Stomach (tissue), 8 donors: ENCODE measurements at regions not wholly inside any gene's neighbourhood (a gene's known extent, or its start where the extent isn't known, plus 50 kb on each side); places are given as distances from the start of the nearest gene placed in this dataset.

Experiments used
- DNase-seq, 2 donors: peaks; one replicate each; pipeline versions ENCODE4 v3.0.0 to v3.0.0-alpha.2; 2013 to 2019
- H3K27ac ChIP-seq, 5 donors: fragments of 200-600 bp in 4 of 5; sonication (generic) in 4 of 5; one replicate each; pipeline ENCODE4 v1.5.1; 2013 to 2019; ENCODE audit warnings: mild to moderate bottlenecking in 1 of 5, moderate library complexity in 1 of 5
- H3K27me3 ChIP-seq, 3 donors: fragments of 200-600 bp; sonication (generic); one replicate each; pipeline ENCODE4 v1.5.1; 2017 to 2019; ENCODE audit warnings: mixed run types in 1 of 3
- H3K36me3 ChIP-seq, 4 donors: fragments of 200-600 bp; sonication (generic); 1 replicate in 3 of 4; 2 replicates in 1 of 4; pipeline ENCODE4 v1.5.1; 2016 to 2019
- H3K4me1 ChIP-seq, 4 donors: fragments of 200-600 bp; sonication (generic); one replicate each; pipeline ENCODE4 v1.5.1; 2016 to 2019
- H3K4me3 ChIP-seq, 4 donors: fragments of 200-600 bp; sonication (generic) in 3 of 4; one replicate each; pipeline ENCODE4 v1.5.1; 2016 to 2019; ENCODE audit warnings: mild to moderate bottlenecking in 1 of 4
- H3K9me3 ChIP-seq, 4 donors: fragments of 200-600 bp; sonication (generic); one replicate each; pipeline ENCODE4 v1.5.1; 2016 to 2019
- CTCF ChIP-seq, 7 experiments: fragments of 450-650 bp in 4 of 7; fragments of 200-600 bp in 3 of 7; sonication (generic) in 3 of 7; IDR thresholded peaks; one replicate each; pipeline ENCODE4 v1.5.1; 2016 to 2019; ENCODE audit warnings: antibody characterized with exemption in 7 of 7, control low read depth in 2 of 7, mild to moderate bottlenecking in 1 of 7
- EP300 ChIP-seq: sonication (generic); formaldehyde crosslinking; IDR thresholded peaks from one replicate; pipeline ENCODE4 v1.6.1; 2017; ENCODE audit warnings: antibody characterized with exemption
- POLR2A ChIP-seq, 4 donors: fragments of 450-650 bp; IDR thresholded peaks; one replicate each; pipeline ENCODE4 v1.6.1; 2016; ENCODE audit warnings: antibody characterized with exemption in 4 of 4, control low read depth in 2 of 4, mild to moderate bottlenecking in 1 of 4, moderate library complexity in 1 of 4
- POLR2AphosphoS5 ChIP-seq, 3 donors: sonication (generic); formaldehyde crosslinking; IDR thresholded peaks; one replicate each; pipeline ENCODE4 v1.6.1; 2016; ENCODE audit warnings: antibody characterized with exemption in 3 of 3
- WGBS, 5 donors: extraction: QIAGEN DNeasy Blood & Tissue Kit in 3 of 5; methylation state at CpG; one replicate each; pipeline versions ENCODE4 v1.1.5 to v1.1.7; 2013 to 2018; 5-methylcytosine and 5-hydroxymethylcytosine counted together
- intact Hi-C: fragments of 100-400 bp; cut with DNase I; formaldehyde crosslinking; loops from one replicate; pipeline ENCODE4 v1.15.1; 2023; ENCODE audit warnings: low total_unique reads
- donor health status: healthy with polysubstance abuse.
- donor health status: Bipolar disorder and iron deficiency.
- donor health status: healthy.

GRCh38 chr11:71075871-71076420 lies 176.4 kb downstream of the SHANK2 start:
- H3K27me3 ChIP-seq = no peaks in the 10 kb centered on the region
- H3K36me3 ChIP-seq = peaks cover 0 to 9% (median 2%) of the 10 kb centered on the region in 4 donors
- H3K9me3 ChIP-seq = peaks cover 0 to 5% (median 0%) of the 10 kb centered on the region in 4 donors
- no peak for TF ChIP-seq POLR2A (IDR thresholded peaks at IDR 0.05)
- no peak for TF ChIP-seq EP300
- TF ChIP-seq CTCF (IDR thresholded peaks at IDR 0.05) = no peak
- no peak for TF ChIP-seq POLR2AphosphoS5 (IDR thresholded peaks at IDR 0.05)
- DNase-seq = no peak
- WGBS, 5 donors = 68 to 79% (median 77%) methylated on average over 7 to 10 of the region's 10 CpGs
- H3K4me1 ChIP-seq = no peaks in the 10 kb centered on the region
- intact Hi-C loops = no loop called here
- H3K4me3 ChIP-seq = no peak overlapping the region
- no peak overlapping the region for H3K27ac ChIP-seq

- intact Hi-C loops = no loop called here
- WGBS, 5 donors = 92 to 100% (median 96%) methylated on average over 4 to 14 of the region's 14 CpGs
- Histone ChIP-seq H3K4me1 (no peaks in the 10 kb centered on the region), H3K27me3 (no peaks in the 10 kb centered on the region), H3K27ac (no peak overlapping the region), H3K4me3 (no peak overlapping the region), H3K9me3 (peaks cover 0 to 5% (median 0%) of the 10 kb centered on the region in 4 donors), H3K36me3 (peaks cover 0 to 9% (median 2%) of the 10 kb centered on the region in 4 donors)
- TF ChIP-seq EP300 (no peak), POLR2A (IDR thresholded peaks at IDR 0.05) (no peak), POLR2AphosphoS5 (IDR thresholded peaks at IDR 0.05) (no peak), CTCF (IDR thresholded peaks at IDR 0.05) (no peak)
- DNase-seq = no peak
Measured at GRCh38 chr11:71075116-71075720, 177.2 kb downstream of the SHANK2 start.

DNA sequence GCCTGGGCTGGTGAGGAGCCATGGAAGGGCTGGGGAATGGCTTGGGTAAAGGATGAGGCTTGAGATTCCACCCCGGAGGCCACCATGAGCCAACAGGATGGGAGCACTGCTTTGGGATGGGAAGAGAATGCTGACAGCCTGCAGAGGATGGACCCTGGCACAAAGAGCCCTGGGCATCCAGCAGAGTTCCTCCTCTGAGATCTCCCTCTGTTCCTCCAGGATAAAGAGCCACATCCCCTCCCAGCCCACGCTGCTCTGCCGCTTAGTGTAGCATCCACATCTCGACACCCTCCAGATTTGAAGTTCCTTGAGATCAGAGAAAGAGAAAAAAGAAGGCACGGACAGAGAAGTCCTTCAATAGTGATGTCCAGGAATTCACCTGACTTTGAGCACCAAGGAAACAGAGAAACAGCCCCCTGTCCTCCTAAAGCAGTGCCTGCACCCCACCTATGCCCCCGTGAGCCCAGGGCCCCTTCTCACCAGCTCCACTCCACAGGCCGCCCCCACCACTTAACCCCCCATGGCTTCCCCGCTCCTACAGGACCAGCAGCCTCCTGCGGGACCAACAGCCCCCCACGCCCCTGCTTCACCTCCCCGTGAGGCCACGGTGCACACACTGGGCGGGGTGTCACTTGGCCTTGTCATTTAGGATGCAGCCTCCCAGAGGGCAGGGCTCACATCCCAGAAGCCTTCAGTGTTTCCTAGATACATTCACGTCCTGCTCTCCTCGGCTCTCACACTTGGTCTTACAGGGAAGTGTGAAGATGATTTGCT lies 180.5 kb downstream of the SHANK2 start:
- Histone ChIP-seq H3K27ac (no peak overlapping the region), H3K4me3 (no peak overlapping the region), H3K4me1 (no peaks in the 10 kb centered on the region), H3K36me3 (peaks cover 0 to 9% (median 2%) of the 10 kb centered on the region in 4 donors), H3K27me3 (no peaks in the 10 kb centered on the region), H3K9me3 (no peaks in the 10 kb centered on the region)
- intact Hi-C loops = no loop called here
- DNase-seq = no peak
- 84 to 94% (median 91%) methylated on average over 15 of the region's 15 CpGs for WGBS, 5 donors
- TF ChIP-seq EP300 (no peak), CTCF (IDR thresholded peaks at IDR 0.05) (no peak), POLR2A (IDR thresholded peaks at IDR 0.05) (no peak), POLR2AphosphoS5 (IDR thresholded peaks at IDR 0.05) (no peak)

GRCh38 chr11:71070490-71071453 lies 181.6 kb downstream of the SHANK2 start:
- 79 to 93% (median 83%) methylated on average over 12 of the region's 12 CpGs for WGBS, 5 donors
- no peak overlapping the region for H3K27ac ChIP-seq
- no peak for TF ChIP-seq CTCF (IDR thresholded peaks at IDR 0.05)
- TF ChIP-seq POLR2A (IDR thresholded peaks at IDR 0.05) = no peak
- no peak for TF ChIP-seq POLR2AphosphoS5 (IDR thresholded peaks at IDR 0.05)
- no peak for TF ChIP-seq EP300
- peaks cover 0 to 9% (median 2%) of the 10 kb centered on the region in 4 donors for H3K36me3 ChIP-seq
- peak in 1 of 2 donors; percentile 38 for DNase-seq
- no peaks in the 10 kb centered on the region for H3K27me3 ChIP-seq
- no peaks in the 10 kb centered on the region for H3K9me3 ChIP-seq
- H3K4me3 ChIP-seq = no peak overlapping the region
- intact Hi-C loops = no loop called here
- H3K4me1 ChIP-seq = no peaks in the 10 kb centered on the region
